GM12891 (cell line): ENCODE measurements at regions not wholly inside any gene's neighbourhood (a gene's known extent, or its start where the extent isn't known, plus 50 kb on each side); places are given as distances from the start of the nearest gene placed in this dataset.
"Not testable (repeated sequence)": the region's sequence is repeated elsewhere in the genome, so short reads cannot be mapped to it uniquely, and the experiment has no call there.

Source experiments
- DNase-seq: peaks from one replicate; pipeline ENCODE4 v3.0.0; 2011; ENCODE audit warnings: low spot score; ENCODE audit not compliant: insufficient read length
- FAIRE-seq: peaks from 2 replicates; lab custom pipeline; 2011; peaks lifted over from hg19 to GRCh38; lab: Jason Lieb, UNC
- PAX5 ChIP-seq: IDR thresholded peaks from 2 replicates; pipeline ENCODE4 v1.6.1; 2011; ENCODE audit warnings: low read length, moderate library complexity, mild to moderate bottlenecking; ENCODE audit not compliant: insufficient read depth, severe bottlenecking
- POLR2A ChIP-seq: IDR thresholded peaks from 2 replicates; pipeline ENCODE4 v1.6.1; 2011; ENCODE audit warnings: low read depth, low read length, control low read depth
- POLR2AphosphoS5 ChIP-seq: IDR thresholded peaks from 2 replicates; pipeline ENCODE4 v1.6.1; 2011; ENCODE audit warnings: low read depth, low read length, control low read depth
- POU2F2 ChIP-seq: IDR thresholded peaks from 2 replicates; pipeline ENCODE4 v1.6.1; 2011; ENCODE audit warnings: low read depth, mild to moderate bottlenecking, control low read depth, low read length, moderate library complexity
- SPI1 ChIP-seq: IDR thresholded peaks from 2 replicates; pipeline ENCODE4 v1.6.1; 2011; ENCODE audit warnings: low read depth, low read length, control low read depth
- TAF1 ChIP-seq: IDR thresholded peaks from 2 replicates; pipeline ENCODE4 v1.6.1; 2011; ENCODE audit warnings: low read depth, low read length, control low read depth

- FAIRE-seq (no peak), DNase-seq (no peak)
- TF ChIP-seq POLR2A (no peak), POU2F2 (no peak), TAF1 (no peak), PAX5 (no peak), SPI1 (no peak), POLR2AphosphoS5 (no peak)
Observed at GRCh38 chr16:13845232-13845631, 74.7 kb upstream of the ERCC4 start.

GRCh38 chr16:13848795-13849194, 71.2 kb upstream of the ERCC4 start:
- FAIRE-seq (no peak), DNase-seq (no peak)
- TF ChIP-seq POLR2A (no peak), POU2F2 (no peak), TAF1 (no peak), PAX5 (no peak), SPI1 (no peak), POLR2AphosphoS5 (no peak)

GRCh38 chr16:13850173-13850572, 69.8 kb upstream of the ERCC4 start:
- not testable (repeated sequence) for DNase-seq, FAIRE-seq

GRCh38 chr16:13852827-13853226, 67.1 kb upstream of the ERCC4 start:
- TF ChIP-seq POLR2A (no peak), POLR2AphosphoS5 (no peak), TAF1 (no peak), SPI1 (no peak), POU2F2 (no peak), PAX5 (no peak)
- DNase-seq = no peak
- no peak for FAIRE-seq

- FAIRE-seq = no peak
- DNase-seq = no peak
- TF ChIP-seq POU2F2 (no peak), SPI1 (no peak), POLR2A (no peak), PAX5 (no peak), POLR2AphosphoS5 (no peak)
Observed at GRCh38 chr16:13856398-13856797, 63.6 kb upstream of the ERCC4 start.

- no peak for FAIRE-seq
- TF ChIP-seq PAX5 (no peak), POLR2AphosphoS5 (no peak), POLR2A (no peak), SPI1 (no peak), TAF1 (no peak), POU2F2 (no peak)
- no peak for DNase-seq
Observed at GRCh38 chr16:13856811-13857511, 63.0 kb upstream of the ERCC4 start.

GRCh38 chr16:13858873-13859580, 60.9 kb upstream of the ERCC4 start:
- DNase-seq (no peak), FAIRE-seq (no peak)
- TF ChIP-seq POLR2A (no peak), PAX5 (no peak), SPI1 (no peak), POLR2AphosphoS5 (no peak), POU2F2 (no peak), TAF1 (no peak)

GRCh38 chr16:13863075-13863765, 56.7 kb upstream of the ERCC4 start:
- TF ChIP-seq PAX5 (no peak), POU2F2 (no peak), TAF1 (no peak), POLR2AphosphoS5 (no peak), SPI1 (no peak), POLR2A (no peak)
- DNase-seq (no peak), FAIRE-seq (no peak)

GRCh38 chr16:13864689-13865088, 55.3 kb upstream of the ERCC4 start:
- DNase-seq (no peak), FAIRE-seq (no peak)
- TF ChIP-seq POLR2AphosphoS5 = no peak
- no peak for TF ChIP-seq TAF1
- no peak for TF ChIP-seq POU2F2
- TF ChIP-seq SPI1 = no peak
- TF ChIP-seq PAX5 = no peak
- no peak for TF ChIP-seq POLR2A

GRCh38 chr16:13866073-13866472, 53.9 kb upstream of the ERCC4 start:
- peak; percentile 22 for DNase-seq
- no peak for TF ChIP-seq SPI1
- TF ChIP-seq POU2F2 = no peak
- TF ChIP-seq PAX5 = no peak
- no peak for TF ChIP-seq POLR2AphosphoS5
- TF ChIP-seq POLR2A = no peak
- TF ChIP-seq TAF1 = no peak
- no peak for FAIRE-seq
